Lower leg skin (tissue), 4 donors: ENCODE measurements at regions not wholly inside any gene's neighbourhood (a gene's known extent, or its start where the extent isn't known, plus 50 kb on each side); places are given as distances from the start of the nearest gene placed in this dataset.

Experiments
- DNase-seq, 2 donors: peaks; one replicate each; pipeline ENCODE4 v3.0.0-alpha.2; 2019; ENCODE audit warnings: low spot score in 2 of 2
- H3K4me3 ChIP-seq: fragments of 200-600 bp; sonication (generic); 2 replicates; pipeline ENCODE4 v1.5.1; 2017; ENCODE audit warnings: mild to moderate bottlenecking, low read depth; ENCODE audit not compliant: poor library complexity, severe bottlenecking
- CTCF ChIP-seq, 3 donors: fragments of 450-650 bp; IDR thresholded peaks; one replicate each; pipeline ENCODE4 v1.5.1; 2016; ENCODE audit warnings: antibody characterized with exemption in 3 of 3, mild to moderate bottlenecking in 3 of 3, moderate library complexity in 2 of 3
- POLR2A ChIP-seq, 2 donors: fragments of 450-650 bp; IDR thresholded peaks; one replicate each; pipeline ENCODE4 v1.6.1; 2016 to 2017; ENCODE audit warnings: antibody characterized with exemption in 2 of 2, mild to moderate bottlenecking in 1 of 2, moderate library complexity in 1 of 2
- WGBS, 2 donors: methylation state at CpG; one replicate each; pipeline ENCODE4 v1.1.5; 2018; 5-methylcytosine and 5-hydroxymethylcytosine counted together
- intact Hi-C: fragments of 100-400 bp; cut with DNase I; formaldehyde crosslinking; loops from one replicate; pipeline ENCODE4 v1.15.0; 2023; ENCODE audit warnings: low total_unique reads

- DNase-seq = no peak
- 87 to 89% methylated on average over 7 of the region's 7 CpGs for WGBS, 2 donors
- TF ChIP-seq CTCF (IDR thresholded peaks at IDR 0.05) (no peak), POLR2A (IDR thresholded peaks at IDR 0.05) (no peak)
- intact Hi-C loops = no loop called here
- no peak overlapping the region for H3K4me3 ChIP-seq
Measured at GRCh38 chr1:239436286-239436685, 49.9 kb downstream of the CHRM3 start.

GRCh38 chr1:239437822-239438221, 51.5 kb downstream of the CHRM3 start:
- TF ChIP-seq POLR2A (IDR thresholded peaks at IDR 0.05) = no peak
- no peak for TF ChIP-seq CTCF (IDR thresholded peaks at IDR 0.05)
- H3K4me3 ChIP-seq = no peak overlapping the region
- no peak for DNase-seq
- intact Hi-C loops = no loop called here

GRCh38 chr1:239438891-239439290, 52.5 kb downstream of the CHRM3 start:
- H3K4me3 ChIP-seq = no peak overlapping the region
- TF ChIP-seq CTCF (IDR thresholded peaks at IDR 0.05) = no peak
- no peak for TF ChIP-seq POLR2A (IDR thresholded peaks at IDR 0.05)
- 82 to 91% methylated on average over 1 of the region's 1 CpG for WGBS, 2 donors
- intact Hi-C loops = no loop called here
- DNase-seq = no peak

- DNase-seq = no peak
- intact Hi-C loops = no loop called here
- H3K4me3 ChIP-seq = no peak overlapping the region
- WGBS, 2 donors = 53 to 61% methylated on average over 5 of the region's 5 CpGs
- TF ChIP-seq CTCF (IDR thresholded peaks at IDR 0.05) (no peak), POLR2A (IDR thresholded peaks at IDR 0.05) (no peak)
Measured at GRCh38 chr1:239443361-239443760, 57.0 kb downstream of the CHRM3 start.

- TF ChIP-seq CTCF (IDR thresholded peaks at IDR 0.05) (no peak), POLR2A (IDR thresholded peaks at IDR 0.05) (no peak)
Measured at GRCh38 chr1:239446611-239447010, 60.2 kb downstream of the CHRM3 start.

GRCh38 chr1:239448911-239449310, 62.5 kb downstream of the CHRM3 start:
- DNase-seq = no peak
- no peak for TF ChIP-seq POLR2A (IDR thresholded peaks at IDR 0.05)
- TF ChIP-seq CTCF (IDR thresholded peaks at IDR 0.05) = no peak
- intact Hi-C loops = no loop called here
- WGBS, 2 donors = 72 to 73% methylated on average over 3 of the region's 3 CpGs
- H3K4me3 ChIP-seq = no peak overlapping the region

More at GRCh38 chr1:239446611-239447010, 60.2 kb downstream of the CHRM3 start:
- intact Hi-C loops = no loop called here
- H3K4me3 ChIP-seq = no peak overlapping the region
- DNase-seq = no peak
